Hematopoietic multipotent progenitor cell treated with erythropoietin and hydrocortisone succinate and interleukin-3 and kit ligand, for 17 days (in vitro differentiated cells): ENCODE measurements at regions not wholly inside any gene's neighbourhood (a gene's known extent, or its start where the extent isn't known, plus 50 kb on each side); places are given as distances from the start of the nearest gene placed in this dataset.
"Not testable (repeated sequence)": the region's sequence is repeated elsewhere in the genome, so short reads cannot be mapped to it uniquely, and the experiment has no call there.

Experiments
- DNase-seq: peaks from one replicate; pipeline ENCODE4 v3.0.0-alpha.2; 2015; ENCODE audit warnings: low spot score

- DNase-seq, result not testable (repeated sequence)
Observed at GRCh38 chr1:66424530-66424929, 109.4 kb upstream of the SGIP1 start.

GRCh38 chr1:66426239-66426853, 107.6 kb upstream of the SGIP1 start:
- DNase-seq, result no peak

DNA sequence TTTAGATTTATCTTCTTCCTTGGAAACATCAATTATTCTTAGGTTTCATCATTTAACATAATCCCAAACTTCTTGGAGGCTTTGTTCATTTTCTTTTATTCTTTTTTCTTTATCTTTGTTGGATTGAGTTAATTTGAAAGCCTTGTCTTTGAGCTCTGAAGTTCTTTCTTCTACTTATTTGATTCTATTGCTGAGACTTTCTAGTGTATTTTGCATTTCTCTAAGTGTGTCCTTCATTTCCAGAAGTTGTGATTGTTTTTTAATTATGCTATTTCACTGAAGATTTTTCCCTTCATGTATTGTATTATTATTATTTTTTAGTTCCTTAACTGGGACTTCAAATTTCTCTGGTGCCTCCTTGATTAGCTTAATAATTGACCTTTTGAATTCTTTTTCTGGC, 103.1 kb upstream of the SGIP1 start:
- DNase-seq, result not testable (repeated sequence)

GRCh38 chr1:66431999-66432398, 102.0 kb upstream of the SGIP1 start:
- no peak for DNase-seq

- DNase-seq, result no peak
Observed at GRCh38 chr1:66433611-66434010, 100.3 kb upstream of the SGIP1 start.

- DNase-seq, result no peak
Observed at GRCh38 chr1:66434096-66434495, 99.9 kb upstream of the SGIP1 start.

DNA sequence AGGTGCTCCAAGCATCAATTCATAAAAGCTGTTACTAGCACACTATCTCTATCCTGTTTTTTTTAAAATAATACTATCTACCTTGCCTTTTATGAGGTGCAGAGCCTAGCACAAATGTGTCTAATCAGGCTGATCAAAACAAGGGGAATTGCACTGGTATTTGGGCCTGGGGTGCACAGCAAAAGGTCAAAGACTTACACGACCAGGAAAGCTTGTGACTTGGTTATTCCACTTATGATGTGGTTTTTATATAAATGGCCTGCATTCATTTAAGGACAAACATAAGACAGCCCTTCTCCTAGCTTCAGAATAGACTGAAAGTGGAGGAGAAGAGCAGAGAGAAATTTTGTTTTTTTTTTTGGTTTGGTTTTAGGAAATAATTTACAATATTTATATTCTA, 98.4 kb upstream of the SGIP1 start:
- no peak for DNase-seq

DNA sequence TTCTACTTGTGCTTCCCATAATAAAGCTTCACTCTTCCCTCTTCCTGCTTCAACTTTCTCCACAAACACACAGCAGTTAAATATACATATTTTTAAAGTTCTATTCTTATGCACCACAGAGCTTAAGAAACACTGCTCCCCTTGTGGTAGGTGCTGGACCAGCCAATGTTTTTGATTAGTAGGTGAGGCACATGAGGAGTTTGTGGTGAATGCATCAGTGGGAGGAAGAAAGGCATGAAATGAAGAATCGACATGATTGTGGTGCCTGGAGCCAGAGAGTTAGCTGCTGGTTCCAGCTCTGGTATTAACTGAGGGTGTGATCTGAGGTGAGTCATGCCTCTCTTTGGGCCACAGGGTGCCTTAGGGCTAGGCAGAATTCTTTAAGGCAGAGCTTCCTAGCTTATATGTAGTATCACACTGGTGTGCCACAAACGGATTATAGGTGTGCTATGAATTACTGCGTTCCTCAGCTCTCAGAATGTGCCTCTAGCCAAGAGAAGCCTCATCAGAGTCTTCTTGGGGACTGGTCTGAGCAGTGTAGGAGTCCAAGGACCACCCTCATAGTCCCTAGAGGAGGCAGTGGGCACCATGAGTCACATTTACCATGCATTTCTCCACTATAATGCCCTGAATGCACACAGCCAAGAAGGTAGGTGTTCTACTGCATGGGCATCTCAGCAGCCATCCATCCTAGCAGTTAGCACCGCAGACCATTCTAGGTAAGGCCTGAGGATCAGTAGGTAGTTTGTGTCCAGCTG, 97.4 kb upstream of the SGIP1 start:
- DNase-seq, result no peak

GRCh38 chr1:66437136-66437401, 96.9 kb upstream of the SGIP1 start:
- DNase-seq, result no peak

DNA sequence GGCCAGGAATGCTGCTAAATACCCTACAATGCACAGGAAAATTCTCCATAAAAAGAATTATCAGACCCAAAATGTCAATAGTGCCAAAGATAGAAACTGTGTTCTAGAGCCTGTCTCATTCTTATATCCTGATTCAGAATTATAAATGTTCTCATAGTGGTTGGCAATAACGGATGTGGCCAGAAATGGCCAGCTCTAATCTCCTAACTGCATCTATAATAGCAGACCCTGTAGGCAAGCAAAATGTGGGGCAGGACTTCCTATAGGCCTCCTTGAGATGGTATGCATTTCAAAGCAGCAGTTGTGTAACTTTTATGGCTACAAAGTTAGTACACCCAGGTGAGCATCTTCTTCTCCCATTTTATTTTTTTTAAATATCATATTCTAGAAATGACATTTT, 95.9 kb upstream of the SGIP1 start:
- DNase-seq, result no peak

DNA sequence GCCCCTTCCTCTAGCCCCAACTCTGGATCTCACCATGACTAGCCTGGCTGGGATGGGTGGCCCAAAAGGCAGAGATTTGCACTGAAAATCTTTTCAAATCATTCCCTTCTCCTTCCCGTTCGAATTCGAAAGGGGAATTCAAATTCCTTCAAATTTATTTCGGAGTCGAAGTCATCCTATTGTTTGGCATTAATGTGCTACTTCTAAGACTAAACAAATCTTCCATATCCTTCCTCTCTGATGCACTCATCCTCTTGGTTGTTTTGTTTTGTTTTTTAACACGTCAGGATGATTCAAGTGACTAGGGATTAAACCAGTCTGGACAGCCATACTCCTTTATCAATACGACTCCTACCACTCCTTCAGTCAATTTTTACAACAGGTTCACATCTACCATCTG, 95.5 kb upstream of the SGIP1 start:
- no peak for DNase-seq

DNA sequence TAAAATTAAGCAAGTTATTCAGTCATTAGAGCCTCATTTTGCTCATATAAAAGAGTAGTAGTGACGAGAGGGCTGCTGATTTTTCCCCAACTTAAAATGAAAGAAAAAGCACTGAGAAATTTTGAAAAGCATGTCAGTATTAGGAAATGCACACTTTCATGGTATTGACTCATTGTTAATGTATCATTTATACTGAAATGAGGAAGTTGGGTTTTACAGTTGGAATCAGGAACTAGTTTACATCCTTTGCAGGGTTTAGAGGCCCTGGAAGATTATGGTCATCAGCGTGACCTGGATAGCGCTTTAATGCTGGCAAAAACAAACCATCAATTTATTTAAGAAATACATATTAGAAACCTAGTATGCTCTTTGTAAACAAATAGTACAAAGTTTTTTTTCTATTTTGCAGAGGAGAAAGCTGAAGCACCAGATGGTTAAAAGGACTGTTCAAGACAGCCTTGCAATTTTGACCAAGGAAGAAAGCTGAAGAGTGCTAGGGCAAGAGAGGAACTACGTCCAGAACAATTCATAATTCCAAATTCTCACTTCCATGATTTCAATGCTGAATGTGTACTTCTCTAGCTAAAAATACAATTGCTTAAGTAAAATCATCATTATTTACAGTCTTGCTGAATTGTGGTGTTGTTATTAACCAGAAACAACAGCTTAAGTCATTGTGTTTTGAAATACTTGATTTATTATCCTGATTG, 94.8 kb upstream of the SGIP1 start:
- no peak for DNase-seq

- DNase-seq, result no peak
Observed at GRCh38 chr1:66443793-66444192, 90.2 kb upstream of the SGIP1 start.

DNA sequence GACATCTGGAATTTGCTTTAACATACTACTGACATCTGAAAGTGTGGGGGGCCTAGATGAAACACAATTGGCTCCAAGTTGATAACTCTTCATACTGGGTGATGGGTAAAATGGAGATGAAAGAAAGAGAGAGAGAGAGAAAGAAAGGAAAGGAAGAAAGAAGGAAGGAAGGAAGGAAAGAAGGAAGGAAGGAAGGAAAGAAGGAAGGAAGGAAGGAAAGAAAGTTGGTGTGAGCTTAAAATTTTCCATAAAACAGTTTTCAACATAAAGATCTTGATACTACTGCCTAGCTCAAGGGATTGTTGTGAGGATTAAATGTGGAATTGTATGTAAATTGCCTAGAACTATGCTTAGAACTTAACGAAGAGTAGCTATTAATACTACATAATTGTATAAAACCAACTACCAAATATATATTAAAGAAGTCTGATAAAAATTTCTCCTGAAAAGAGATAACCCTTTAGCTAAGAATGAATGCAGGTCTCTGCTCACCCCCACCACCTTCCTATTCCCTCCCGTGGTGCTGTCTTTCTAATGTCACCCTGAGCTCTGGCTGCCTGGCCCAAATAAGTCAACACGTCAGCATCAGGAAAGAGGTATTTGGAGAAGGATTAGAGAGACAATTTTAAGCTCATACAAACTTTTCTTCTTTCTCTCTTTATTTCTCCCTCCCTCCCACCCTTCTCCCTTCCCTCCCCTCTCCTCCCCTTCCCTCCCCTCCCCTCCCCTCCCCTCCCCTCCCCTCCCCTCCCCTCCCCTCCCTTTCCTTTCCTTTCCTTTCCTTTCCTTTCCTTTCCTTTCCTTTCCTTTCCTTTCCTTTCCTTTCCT, 89.3 kb upstream of the SGIP1 start:
- no peak for DNase-seq

- no peak for DNase-seq
Observed at GRCh38 chr1:66445492-66446181, 88.3 kb upstream of the SGIP1 start.

GRCh38 chr1:66446261-66447001, 87.5 kb upstream of the SGIP1 start:
- peak; percentile 12 for DNase-seq

DNA sequence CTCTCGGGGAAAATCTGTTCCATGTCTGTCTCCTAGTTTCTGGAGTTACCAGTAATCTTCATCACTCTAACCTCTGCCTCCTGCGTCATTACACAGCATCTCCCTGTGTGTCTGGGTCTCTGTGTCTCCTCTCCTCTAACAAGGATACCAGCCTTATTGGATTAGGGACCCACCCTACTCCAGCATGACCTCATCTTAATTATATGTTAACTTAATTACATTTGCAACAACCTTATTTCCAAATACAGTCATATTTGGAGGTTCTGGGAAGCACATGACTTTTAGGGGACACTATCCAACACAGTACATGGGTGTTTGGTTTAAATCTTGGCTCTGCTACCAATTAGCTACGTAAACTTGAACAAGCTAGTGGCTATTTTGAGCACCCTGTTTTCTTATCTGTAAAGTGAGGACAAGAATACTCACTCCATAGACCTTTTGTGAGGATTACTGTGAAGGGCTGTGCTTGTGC, 83.9 kb upstream of the SGIP1 start:
- no peak for DNase-seq

DNA sequence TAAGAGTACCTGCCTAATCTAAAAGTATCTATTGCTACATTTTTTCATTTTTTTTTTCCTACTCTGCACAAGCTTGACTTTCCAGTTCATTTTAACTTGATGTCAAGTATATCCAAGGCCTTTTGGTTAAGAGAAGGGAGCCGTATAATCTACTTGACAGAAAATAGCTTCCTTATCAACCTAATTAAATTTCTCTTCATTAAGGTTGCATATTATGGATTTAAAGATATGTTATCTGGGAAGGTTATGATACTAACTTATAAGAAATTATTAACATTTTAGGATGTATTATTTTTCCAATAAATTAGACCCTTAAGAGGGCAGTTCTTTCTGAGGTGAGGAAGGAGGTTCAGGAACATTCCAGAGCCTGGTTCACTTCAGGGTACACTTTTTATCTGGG, 83.1 kb upstream of the SGIP1 start:
- DNase-seq, result no peak

GRCh38 chr1:66452162-66452561, 81.8 kb upstream of the SGIP1 start:
- DNase-seq, result no peak

DNA sequence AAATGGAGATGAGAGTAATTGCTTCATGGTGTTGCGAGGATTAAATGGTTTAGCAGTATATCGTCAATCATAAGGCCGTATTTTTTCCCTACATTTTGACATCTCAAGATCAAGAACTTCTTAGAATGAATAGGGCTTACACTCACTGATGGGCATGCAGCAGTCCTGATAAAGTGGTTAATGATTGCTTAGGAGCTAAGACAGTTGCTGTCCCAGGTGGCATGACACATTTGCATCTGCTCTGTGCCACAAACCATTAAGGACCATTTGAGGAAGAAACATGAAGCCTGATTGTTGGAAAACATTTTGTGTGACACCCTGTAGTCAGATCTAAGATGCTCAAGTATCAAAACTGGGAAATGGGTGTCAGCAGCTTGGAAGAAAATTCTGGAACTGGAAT, 81.0 kb upstream of the SGIP1 start:
- no peak for DNase-seq

DNA sequence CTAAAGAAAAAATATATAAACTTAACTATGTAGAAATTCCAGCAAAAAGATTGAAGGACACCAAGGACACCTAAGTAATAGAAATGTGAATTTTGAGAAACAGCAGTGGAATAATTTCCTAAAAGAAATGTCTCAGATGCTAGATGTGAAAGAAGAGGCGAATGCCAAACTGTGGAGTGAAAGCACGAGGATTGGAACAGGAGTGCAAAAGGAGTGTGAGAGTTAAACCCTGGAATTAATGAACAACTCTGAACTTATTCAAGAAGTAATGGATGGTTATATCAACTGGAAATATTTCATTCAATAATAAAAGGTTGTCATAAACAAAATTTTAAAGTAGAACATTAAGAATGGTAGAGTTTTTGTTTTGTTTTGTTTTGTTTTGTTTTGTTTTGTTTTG, 78.5 kb upstream of the SGIP1 start:
- no peak for DNase-seq
